ENCODE measurements at regions not wholly inside any gene's neighbourhood (a gene's known extent, or its start where the extent isn't known, plus 50 kb on each side); places are given as distances from the start of the nearest gene placed in this dataset.

GRCh38 chr18:61608316-61608715 lies 275.1 kb downstream of the CDH20 start:
- Histone ChIP-seq H2AK5ac (ENCODE audit: insufficient read length, low read length) (no peak overlapping the region), H3K23me2 (ENCODE audit: insufficient read length, low read depth, low read length, poor library complexity, severe bottlenecking) (peaks cover 6% of the 10 kb centered on the region), H3K9ac (ENCODE audit: extremely low read depth, insufficient read length, low read length) (no peak overlapping the region), H3K79me1 (ENCODE audit: insufficient read depth, low read depth, low read length, poor library complexity, severe bottlenecking) (no peaks in the 10 kb centered on the region), H3K14ac (ENCODE audit: insufficient read depth, low read length) (no peak overlapping the region), H3K18ac (ENCODE audit: insufficient read length, low read depth, low read length) (no peak overlapping the region), H3K4me2 (ENCODE audit: insufficient read depth, insufficient read length, low read length) (no peak overlapping the region), H3K27me3 (ENCODE audit: insufficient read depth, low read length) (no peaks in the 10 kb centered on the region), H3K27ac (ENCODE audit: insufficient read length, low read depth, low read length) (no peak overlapping the region), H4K20me1 (ENCODE audit: control insufficient read depth, insufficient read depth, insufficient read length) (no peaks in the 10 kb centered on the region), H4K8ac (replicated peaks; ENCODE audit: insufficient read length, low read depth, low read length) (no peak overlapping the region), H2BK5ac (ENCODE audit: insufficient read length, low read length) (no peak overlapping the region), H2BK15ac (ENCODE audit: low read depth, low read length) (no peak overlapping the region), H3K4ac (ENCODE audit: low read depth, low read length) (no peak overlapping the region), H3K4me1 (ENCODE audit: insufficient read depth, low read length) (no peaks in the 10 kb centered on the region; the same call in 1 of the 2 replicates), H4K5ac (ENCODE audit: insufficient read length, low read depth, low read length) (no peak overlapping the region), H3K56ac (ENCODE audit: insufficient read length, low read depth, low read length) (no peak overlapping the region), H3K79me2 (ENCODE audit: insufficient read depth, low read length) (0 out of 2 replicates have a peak, but pooled peaks cover 2% of the 10 kb centered on the region), H3K23ac (ENCODE audit: insufficient read length, low read depth, low read length) (no peak overlapping the region), H2AFZ (ENCODE audit: low read length) (no peak overlapping the region), H2BK120ac (ENCODE audit: low read depth, low read length, poor library complexity, severe bottlenecking) (no peak overlapping the region), H2BK12ac (ENCODE audit: insufficient read length, low read depth, low read length) (no peak overlapping the region), H3K9me3 (ENCODE audit: control insufficient read depth, low read depth, low read length) (peaks cover 2% of the 10 kb centered on the region), H4K91ac (ENCODE audit: insufficient read length, low read depth, low read length) (no peak overlapping the region), H2BK20ac (ENCODE audit: low read depth, low read length, poor library complexity, severe bottlenecking) (no peak overlapping the region), H3T11ph (ENCODE audit: low read length) (no peak overlapping the region)
- Mint-ChIP-seq H3K4me3 (no peak overlapping the region), H3K27me3 (ENCODE audit: low read depth) (no peaks in the 10 kb centered on the region), H3K27ac (no peak overlapping the region), H3K4me1 (peaks cover 19 to 41% of the 10 kb centered on the region in 2 experiments), H3K9me3 (peaks cover 17 to 20% of the 10 kb centered on the region in 2 experiments), H3K36me3 (ENCODE audit: insufficient read depth in 1 of 3, low read depth in 3 of 3) (peaks cover 4 to 24% (median 13%) of the 10 kb centered on the region in 3 experiments; a peak in 6 of 7 replicates)
- TF ChIP-seq CTCF (conservative IDR thresholded peaks at IDR 0.05) = no peak
- DNase-seq = no peak
- WGBS (ENCODE audit: extremely low coverage, insufficient read length, low lambda C conversion rate) = no CpG with 5 or more reads among the region's 1 CpG
